Fibroblast of pulmonary artery (primary cell): ENCODE measurements at regions not wholly inside any gene's neighbourhood (a gene's known extent, or its start where the extent isn't known, plus 50 kb on each side); places are given as distances from the start of the nearest gene placed in this dataset.
"Not testable (repeated sequence)": the region's sequence is repeated elsewhere in the genome, so short reads cannot be mapped to it uniquely, and the experiment has no call there.

Experiments
- DNase-seq: peaks from one replicate; pipeline ENCODE4 v3.0.0-alpha.2; 2010; ENCODE audit warnings: low read depth
- H3K4me3 ChIP-seq: replicated peaks from 2 replicates; pipeline ENCODE4 v1.5.1; 2011; ENCODE audit warnings: low read depth, mild to moderate bottlenecking, control low read depth, low read length, moderate library complexity
- CTCF ChIP-seq: IDR thresholded peaks from 2 replicates; pipeline ENCODE4 v1.5.1; 2011; ENCODE audit warnings: mild to moderate bottlenecking, control low read depth, low read length, inconsistent platforms; ENCODE audit errors: missing control alignments

GRCh38 chr15:98347001-98347400, 301.3 kb upstream of the IGF1R start:
- no peak for DNase-seq
- TF ChIP-seq CTCF = no peak
- no peak overlapping the region for H3K4me3 ChIP-seq

- TF ChIP-seq CTCF = no peak
- H3K4me3 ChIP-seq = no peak overlapping the region
- DNase-seq = no peak
Observed at GRCh38 chr15:98347866-98348265, 300.5 kb upstream of the IGF1R start.

GRCh38 chr15:98350276-98350675, 298.1 kb upstream of the IGF1R start:
- TF ChIP-seq CTCF = no peak
- no peak overlapping the region for H3K4me3 ChIP-seq
- no peak for DNase-seq

- not testable (repeated sequence) for H3K4me3 ChIP-seq, DNase-seq
Observed at GRCh38 chr15:98358274-98358673, 290.1 kb upstream of the IGF1R start.

GRCh38 chr15:98358971-98359370, 289.4 kb upstream of the IGF1R start:
- no peak for TF ChIP-seq CTCF
- no peak overlapping the region for H3K4me3 ChIP-seq
- DNase-seq = no peak

- TF ChIP-seq CTCF = no peak
- H3K4me3 ChIP-seq = no peak overlapping the region
- no peak for DNase-seq
Observed at GRCh38 chr15:98363416-98363815, 284.9 kb upstream of the IGF1R start.

- TF ChIP-seq CTCF = no peak
- no peak overlapping the region for H3K4me3 ChIP-seq
- no peak for DNase-seq
Observed at GRCh38 chr15:98363955-98364354, 284.4 kb upstream of the IGF1R start.
